ENCODE measurements at regions not wholly inside any gene's neighbourhood (a gene's known extent, or its start where the extent isn't known, plus 50 kb on each side); places are given as distances from the start of the nearest gene placed in this dataset.

GRCh38 chr9:38274800-38275199 is 117.7 kb upstream of the ALDH1B1 start:
- CTCF ChIA-PET = interaction anchor here (0.8 kb wide), 1 partner anchor 19 kb away, joined by 3 read pairs; no protein-coding TSS in a partner anchor
- TF ChIP-seq, protein P1, sequence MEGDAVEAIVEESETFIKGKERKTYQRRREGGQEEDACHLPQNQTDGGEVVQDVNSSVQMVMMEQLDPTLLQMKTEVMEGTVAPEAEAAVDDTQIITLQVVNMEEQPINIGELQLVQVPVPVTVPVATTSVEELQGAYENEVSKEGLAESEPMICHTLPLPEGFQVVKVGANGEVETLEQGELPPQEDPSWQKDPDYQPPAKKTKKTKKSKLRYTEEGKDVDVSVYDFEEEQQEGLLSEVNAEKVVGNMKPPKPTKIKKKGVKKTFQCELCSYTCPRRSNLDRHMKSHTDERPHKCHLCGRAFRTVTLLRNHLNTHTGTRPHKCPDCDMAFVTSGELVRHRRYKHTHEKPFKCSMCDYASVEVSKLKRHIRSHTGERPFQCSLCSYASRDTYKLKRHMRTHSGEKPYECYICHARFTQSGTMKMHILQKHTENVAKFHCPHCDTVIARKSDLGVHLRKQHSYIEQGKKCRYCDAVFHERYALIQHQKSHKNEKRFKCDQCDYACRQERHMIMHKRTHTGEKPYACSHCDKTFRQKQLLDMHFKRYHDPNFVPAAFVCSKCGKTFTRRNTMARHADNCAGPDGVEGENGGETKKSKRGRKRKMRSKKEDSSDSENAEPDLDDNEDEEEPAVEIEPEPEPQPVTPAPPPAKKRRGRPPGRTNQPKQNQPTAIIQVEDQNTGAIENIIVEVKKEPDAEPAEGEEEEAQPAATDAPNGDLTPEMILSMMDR (IDR thresholded peaks at IDR 0.05; ENCODE audit: control extremely low read depth, extremely low read depth, low read depth, missing control alignments) = no peak
- POLR2A ChIA-PET = no interaction called here
- no peak for DNase-seq (ENCODE audit: extremely low spot score)

DNA sequence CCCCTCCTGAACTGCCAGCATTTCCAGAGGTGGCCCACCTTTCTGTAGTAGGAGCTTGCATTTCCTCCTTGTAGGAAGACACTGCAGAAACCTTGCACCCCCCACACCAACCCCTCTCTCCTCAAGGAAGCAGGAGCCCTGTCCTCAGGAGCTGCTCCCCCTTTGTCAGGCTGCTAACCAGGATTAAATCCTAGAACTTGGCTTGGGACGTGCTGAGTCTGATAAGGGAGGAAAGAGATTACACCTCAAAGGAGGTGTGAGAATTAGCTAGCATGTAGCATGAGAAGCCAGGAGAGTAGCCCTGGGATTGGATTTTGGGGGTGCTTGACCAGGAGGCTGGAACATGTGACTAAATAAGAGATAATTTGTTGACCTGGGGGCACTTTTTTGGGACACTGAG is 119.8 kb upstream of the ALDH1B1 start:
- ChIA-PET POLR2A (no interaction called here), CTCF (interaction anchor here (0.9 to 1.1 kb wide), 2 partner anchors 12 to 13 kb away, joined by 3 read pairs; no protein-coding TSS in a partner anchor)
- TF ChIP-seq, protein P1 (IDR thresholded peaks at IDR 0.05; ENCODE audit: control extremely low read depth, extremely low read depth, low read depth, missing control alignments) = no peak

DNA sequence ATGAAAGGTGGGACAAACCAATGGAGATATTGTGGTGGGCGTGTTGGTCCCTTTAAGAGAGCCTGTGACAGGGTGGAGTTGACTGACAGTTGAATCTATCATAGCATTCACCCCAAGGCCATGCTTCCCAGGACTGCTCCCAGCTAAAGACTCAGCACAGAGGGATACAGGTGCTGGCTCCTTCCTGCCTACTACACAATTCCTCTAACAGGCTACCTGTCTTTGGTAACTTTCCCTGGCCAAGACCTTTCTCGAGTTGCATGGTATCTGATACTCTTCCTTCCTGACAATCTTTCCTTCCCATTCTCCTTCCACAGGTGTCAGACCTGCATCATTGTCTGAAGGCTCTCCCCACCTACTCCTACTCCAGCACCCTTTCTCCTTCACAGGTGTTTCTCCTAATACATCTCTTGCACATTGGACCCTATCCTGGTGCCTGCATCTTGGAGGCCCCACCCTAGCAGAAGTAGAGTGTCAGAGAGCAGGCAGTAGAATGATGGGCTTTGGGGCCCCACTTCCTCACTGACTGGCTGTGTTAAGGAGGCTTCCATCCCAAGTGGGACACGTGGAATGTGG is 120.7 kb upstream of the ALDH1B1 start:
- DNase-seq (ENCODE audit: extremely low spot score) = no peak
- CTCF ChIA-PET = no interaction called here
- POLR2A ChIA-PET = no interaction called here
- TF ChIP-seq, protein P1 (IDR thresholded peaks at IDR 0.05; ENCODE audit: control extremely low read depth, extremely low read depth, low read depth, missing control alignments) = no peak

More for the DNA sequence above, 119.8 kb upstream of the ALDH1B1 start:
- DNase-seq (ENCODE audit: extremely low spot score) = no peak

DNA sequence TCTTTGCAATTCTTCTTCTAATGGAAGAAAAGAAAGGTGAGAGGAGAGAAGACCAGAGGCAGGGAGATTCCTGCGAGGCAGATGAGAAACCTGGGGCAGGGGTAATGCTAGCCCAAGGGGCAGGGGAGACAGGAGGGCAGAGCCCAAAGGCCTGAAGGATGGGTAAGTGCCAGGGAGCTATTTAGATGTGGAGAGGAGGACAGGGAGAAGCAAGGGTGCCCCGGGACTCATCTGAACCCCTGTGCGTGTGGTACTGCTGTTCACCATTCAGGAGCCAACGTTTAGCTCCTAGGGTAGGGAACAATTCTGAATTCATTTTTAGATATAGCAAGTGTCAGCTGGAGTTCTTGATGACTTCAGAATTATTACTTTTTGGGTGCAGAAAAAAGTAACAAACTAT is 122.7 kb upstream of the ALDH1B1 start:
- TF ChIP-seq, protein P1 (IDR thresholded peaks at IDR 0.05; ENCODE audit: control extremely low read depth, extremely low read depth, low read depth, missing control alignments) = no peak
- ChIA-PET POLR2A (no interaction called here), CTCF (no interaction called here)
- no peak for DNase-seq (ENCODE audit: extremely low spot score)

DNA sequence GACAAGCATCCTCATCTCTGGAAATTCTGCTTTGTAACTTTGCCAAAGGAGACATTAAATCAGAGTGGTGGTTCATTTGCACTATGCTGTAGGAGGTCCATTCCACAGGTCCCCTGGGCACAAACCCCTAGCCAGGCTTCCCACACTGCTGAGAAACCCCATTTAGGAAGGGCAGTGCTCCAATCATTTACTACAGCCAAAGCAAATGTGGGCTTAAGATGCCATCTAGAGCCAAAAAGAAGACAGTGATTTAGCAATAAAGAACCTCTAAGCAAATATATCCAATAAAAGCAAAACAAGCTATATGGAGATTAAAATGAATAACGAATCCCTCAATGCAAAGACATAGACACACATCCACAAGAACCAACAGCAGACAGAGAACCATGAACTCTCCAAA is 129.0 kb upstream of the ALDH1B1 start:
- TF ChIP-seq, protein P1 (IDR thresholded peaks at IDR 0.05; ENCODE audit: control extremely low read depth, extremely low read depth, low read depth, missing control alignments) = peak; percentile 12
- no peak for DNase-seq (ENCODE audit: extremely low spot score)
- ChIA-PET POLR2A (no interaction called here), CTCF (interaction anchor here (1.5 to 1.7 kb wide), 2 partner anchors 63 to 350 kb away, joined by 3 to 8 read pairs; no protein-coding TSS in a partner anchor)

- DNase-seq (ENCODE audit: extremely low spot score) = no peak
- CTCF ChIA-PET = interaction anchor here (1.1 to 1.3 kb wide), 2 partner anchors 10 to 13 kb away, joined by 3 read pairs; no protein-coding TSS in a partner anchor
- POLR2A ChIA-PET = no interaction called here
- TF ChIP-seq, protein P1 (IDR thresholded peaks at IDR 0.05; ENCODE audit: control extremely low read depth, extremely low read depth, low read depth, missing control alignments) = no peak
Observed at GRCh38 chr9:38259519-38260218, 132.8 kb upstream of the ALDH1B1 start.

Measured in GM10248 (cell line).